H9 (cell line): ENCODE measurements at regions not wholly inside any gene's neighbourhood (a gene's known extent, or its start where the extent isn't known, plus 50 kb on each side); places are given as distances from the start of the nearest gene placed in this dataset.

ENCODE experiments used
- DNase-seq: peaks from one replicate; pipeline ENCODE4 v3.0.0-alpha.2; 2017
- H2AFZ ChIP-seq: one replicate; pipeline ENCODE4 v1.6.1; 2013; ENCODE audit warnings: mild to moderate bottlenecking, low read length, control low read depth, moderate library complexity
- H2AK5ac ChIP-seq: 2 replicates; pipeline ENCODE4 v1.6.1; 2013; ENCODE audit warnings: low read length, control low read depth, mixed read lengths; ENCODE audit not compliant: insufficient read length
- H2BK120ac ChIP-seq: one replicate; pipeline ENCODE4 v1.6.1; 2013; ENCODE audit warnings: low read depth, mild to moderate bottlenecking, low read length, control low read depth, inconsistent platforms; ENCODE audit not compliant: poor library complexity, severe bottlenecking
- H2BK12ac ChIP-seq: 2 replicates; pipeline ENCODE4 v1.6.1; 2013; ENCODE audit warnings: low read length, control low read depth, mixed read lengths, low read depth; ENCODE audit not compliant: insufficient read length
- H2BK15ac ChIP-seq: 2 replicates; pipeline ENCODE4 v1.6.1; 2013; ENCODE audit warnings: low read depth, low read length, control low read depth
- H2BK20ac ChIP-seq: one replicate; pipeline ENCODE4 v1.6.1; 2013; ENCODE audit warnings: low read depth, mild to moderate bottlenecking, low read length, control low read depth, inconsistent platforms; ENCODE audit not compliant: poor library complexity, severe bottlenecking
- H2BK5ac ChIP-seq: 2 replicates; pipeline ENCODE4 v1.6.1; 2013; ENCODE audit warnings: low read length, control low read depth, mixed read lengths; ENCODE audit not compliant: insufficient read length
- H3K14ac ChIP-seq: 2 replicates; pipeline ENCODE4 v1.6.1; 2013; ENCODE audit warnings: low read length, control low read depth; ENCODE audit not compliant: insufficient read depth
- H3K18ac ChIP-seq: 2 replicates; pipeline ENCODE4 v1.6.1; 2013; ENCODE audit warnings: low read depth, mild to moderate bottlenecking, mixed read lengths, low read length, control low read depth; ENCODE audit not compliant: insufficient read length
- H3K23ac ChIP-seq: 2 replicates; pipeline ENCODE4 v1.6.1; 2013; ENCODE audit warnings: low read length, control low read depth, mixed read lengths, low read depth; ENCODE audit not compliant: insufficient read length
- H3K23me2 ChIP-seq: 2 replicates; pipeline ENCODE4 v1.6.1; 2013; ENCODE audit warnings: low read depth, mild to moderate bottlenecking, mixed read lengths, low read length, control low read depth; ENCODE audit not compliant: insufficient read length, poor library complexity, severe bottlenecking
- H3K27ac ChIP-seq: 2 replicates; pipeline ENCODE4 v1.5.1; 2013; ENCODE audit warnings: low read length, control low read depth, mixed read lengths, low read depth; ENCODE audit not compliant: insufficient read length
- H3K27me3 ChIP-seq: 2 replicates; pipeline ENCODE4 v1.6.1; 2013; ENCODE audit warnings: low read length, control low read depth, inconsistent platforms; ENCODE audit not compliant: insufficient read depth
- H3K4ac ChIP-seq: 2 replicates; pipeline ENCODE4 v1.6.1; 2013; ENCODE audit warnings: low read depth, mild to moderate bottlenecking, control low read depth, inconsistent platforms, low read length, moderate library complexity
- H3K4me1 ChIP-seq: 2 replicates; pipeline ENCODE4 v1.6.1; 2013; ENCODE audit warnings: low read length, control low read depth, inconsistent platforms; ENCODE audit not compliant: insufficient read depth
- H3K4me2 ChIP-seq: 2 replicates; pipeline ENCODE4 v1.6.1; 2013; ENCODE audit warnings: low read length, control low read depth, mixed read lengths; ENCODE audit not compliant: insufficient read length, insufficient read depth
- H3K56ac ChIP-seq: 2 replicates; pipeline ENCODE4 v1.6.1; 2013; ENCODE audit warnings: low read depth, mild to moderate bottlenecking, mixed read lengths, low read length, control low read depth; ENCODE audit not compliant: insufficient read length
- H3K79me1 ChIP-seq: 2 replicates; pipeline ENCODE4 v1.6.1; 2013; ENCODE audit warnings: low read depth, mild to moderate bottlenecking, moderate library complexity, low read length, control low read depth, inconsistent platforms; ENCODE audit not compliant: insufficient read depth, poor library complexity, severe bottlenecking
- H3K79me2 ChIP-seq: 2 replicates; pipeline ENCODE4 v1.6.1; 2013; ENCODE audit warnings: low read length, control low read depth, inconsistent platforms; ENCODE audit not compliant: insufficient read depth
- H3K9ac ChIP-seq: 2 replicates; pipeline ENCODE4 v1.6.1; 2013; ENCODE audit warnings: low read length, control low read depth, mixed read lengths; ENCODE audit not compliant: insufficient read length; ENCODE audit errors: extremely low read depth
- H3K9me3 ChIP-seq: one replicate; pipeline ENCODE4 v1.6.1; 2013; ENCODE audit warnings: low read depth, low read length, inconsistent platforms; ENCODE audit not compliant: control insufficient read depth
- H3T11ph ChIP-seq: one replicate; pipeline ENCODE4 v1.6.1; 2013; ENCODE audit warnings: mild to moderate bottlenecking, low read length, control low read depth, inconsistent platforms
- H4K20me1 ChIP-seq: one replicate; pipeline ENCODE4 v1.6.1; 2013; ENCODE audit not compliant: control insufficient read depth, insufficient read length, insufficient read depth
- H4K5ac ChIP-seq: 2 replicates; pipeline ENCODE4 v1.6.1; 2013; ENCODE audit warnings: low read depth, mild to moderate bottlenecking, mixed read lengths, low read length, control low read depth; ENCODE audit not compliant: insufficient read length
- H4K8ac ChIP-seq: replicated peaks from 2 replicates; pipeline ENCODE4 v1.6.1; 2013; ENCODE audit warnings: low read length, control low read depth, mixed read lengths, low read depth; ENCODE audit not compliant: insufficient read length
- H4K91ac ChIP-seq: 2 replicates; pipeline ENCODE4 v1.6.1; 2013; ENCODE audit warnings: low read depth, mild to moderate bottlenecking, moderate library complexity, mixed read lengths, low read length, control low read depth; ENCODE audit not compliant: insufficient read length
- H3K27ac Mint-ChIP-seq, 3 experiments: 2 replicates in 2 of 3; 3 replicates in 1 of 3; pipeline ENCODE4 v1.8.0; 2020 to 2021; ENCODE audit warnings: mixed read lengths in 3 of 3, mild to moderate bottlenecking in 1 of 3, moderate library complexity in 1 of 3
- H3K27me3 Mint-ChIP-seq: 2 replicates; pipeline ENCODE4 v1.8.0; 2021; ENCODE audit warnings: low read depth, mild to moderate bottlenecking, moderate library complexity, mixed read lengths
- H3K36me3 Mint-ChIP-seq, 3 experiments: 2 replicates in 2 of 3; 3 replicates in 1 of 3; pipeline ENCODE4 v1.8.0; 2020 to 2021; ENCODE audit warnings: low read depth in 3 of 3, mixed read lengths in 3 of 3; ENCODE audit not compliant: insufficient read depth in 1 of 3
- H3K4me1 Mint-ChIP-seq, 2 experiments: 2 replicates each; pipeline ENCODE4 v1.8.0; 2020; ENCODE audit warnings: mixed read lengths in 2 of 2
- H3K4me3 Mint-ChIP-seq, 2 experiments: 2 replicates in 1 of 2; 3 replicates in 1 of 2; pipeline ENCODE4 v1.8.0; 2020 to 2021; ENCODE audit warnings: mild to moderate bottlenecking in 2 of 2, mixed read lengths in 2 of 2, moderate library complexity in 1 of 2
- H3K9me3 Mint-ChIP-seq, 2 experiments: 2 replicates in 1 of 2; 3 replicates in 1 of 2; pipeline ENCODE4 v1.8.0; 2020; ENCODE audit warnings: mild to moderate bottlenecking in 2 of 2, mixed read lengths in 2 of 2, moderate library complexity in 1 of 2
- CTCF ChIP-seq: fragments of 200-600 bp; sonication (generic); conservative IDR thresholded peaks from 3 replicates; pipeline ENCODE4 v1.8.0; 2021; ENCODE audit warnings: antibody characterized with exemption, mild to moderate bottlenecking
- WGBS: extraction: QIAGEN DNeasy Blood & Tissue Kit; methylation state at CpG from one replicate; pipeline ENCODE4 v1.1.7; 2013; ENCODE audit warnings: missing lambda C conversion rate, low lambda C conversion rate, mixed read lengths; ENCODE audit not compliant: insufficient read length; ENCODE audit errors: extremely low coverage; 5-methylcytosine and 5-hydroxymethylcytosine counted together

GRCh38 chr6:18837013-18837412 lies 449.9 kb downstream of the RNF144B start:
- H3K27me3 Mint-ChIP-seq, result no peaks in the 10 kb centered on the region
- WGBS, result no CpG with 5 or more reads among the region's 3 CpGs
- no peaks in the 10 kb centered on the region for H3K23me2 ChIP-seq
- no peaks in the 10 kb centered on the region for H3K79me1 ChIP-seq
- H3K27ac ChIP-seq, result no peak overlapping the region
- H2BK5ac ChIP-seq, result no peak overlapping the region
- no peak overlapping the region for H3K9ac ChIP-seq
- no peak overlapping the region for H2BK12ac ChIP-seq
- no peak overlapping the region for H3K4me3 Mint-ChIP-seq
- no peak overlapping the region for H3K56ac ChIP-seq
- H2AK5ac ChIP-seq, result no peak overlapping the region
- no peak overlapping the region for H3K4ac ChIP-seq
- no peak overlapping the region for H4K8ac ChIP-seq
- H3K9me3 ChIP-seq, result no peaks in the 10 kb centered on the region
- H3K4me1 ChIP-seq, result no peaks in the 10 kb centered on the region
- peaks cover 0 to 3% of the 10 kb centered on the region in 2 experiments; a peak in 2 of 4 replicates for H3K4me1 Mint-ChIP-seq
- no peak overlapping the region for H3K18ac ChIP-seq
- no peak for TF ChIP-seq CTCF
- H3K27ac Mint-ChIP-seq, result no peak overlapping the region
- no peak overlapping the region for H2BK20ac ChIP-seq
- H3K23ac ChIP-seq, result no peak overlapping the region
- no peak overlapping the region for H3K4me2 ChIP-seq
- DNase-seq, result no peak
- H3K79me2 ChIP-seq, result no peaks in the 10 kb centered on the region
- H2BK120ac ChIP-seq, result no peak overlapping the region
- H4K20me1 ChIP-seq, result no peaks in the 10 kb centered on the region
- no peak overlapping the region for H2BK15ac ChIP-seq
- H3K9me3 Mint-ChIP-seq, result no peaks in the 10 kb centered on the region
- H2AFZ ChIP-seq, result no peak overlapping the region
- no peak overlapping the region for H3T11ph ChIP-seq
- H3K27me3 ChIP-seq, result no peaks in the 10 kb centered on the region
- H3K14ac ChIP-seq, result no peak overlapping the region
- H3K36me3 Mint-ChIP-seq, result no peaks in the 10 kb centered on the region
- no peak overlapping the region for H4K91ac ChIP-seq
- H4K5ac ChIP-seq, result no peak overlapping the region
